HUES48 (cell line): ENCODE measurements at regions not wholly inside any gene's neighbourhood (a gene's known extent, or its start where the extent isn't known, plus 50 kb on each side); places are given as distances from the start of the nearest gene placed in this dataset.

ENCODE experiments used
- H3K27ac ChIP-seq: one replicate; pipeline ENCODE4 v1.7.0; 2013; ENCODE audit warnings: low read depth, low read length, inconsistent platforms
- H3K27me3 ChIP-seq: 2 replicates; pipeline ENCODE4 v1.6.1; 2013; ENCODE audit warnings: mild to moderate bottlenecking, low read length; ENCODE audit not compliant: control insufficient read depth, insufficient read depth
- H3K36me3 ChIP-seq: 2 replicates; pipeline ENCODE4 v1.6.1; 2013; ENCODE audit warnings: low read length; ENCODE audit not compliant: control insufficient read depth, insufficient read depth
- H3K4me1 ChIP-seq: 2 replicates; pipeline ENCODE4 v1.6.1; 2013; ENCODE audit warnings: mild to moderate bottlenecking, low read length; ENCODE audit not compliant: control insufficient read depth, insufficient read depth
- H3K4me3 ChIP-seq: 2 replicates; pipeline ENCODE4 v1.5.1; 2013; ENCODE audit warnings: mild to moderate bottlenecking, low read depth, low read length
- H3K9ac ChIP-seq: 2 replicates; pipeline ENCODE4 v1.6.1; 2013; ENCODE audit warnings: mild to moderate bottlenecking, low read depth, low read length, moderate library complexity
- H3K9me3 ChIP-seq: 2 replicates; pipeline ENCODE4 v1.6.1; 2013; ENCODE audit warnings: low read length; ENCODE audit not compliant: control insufficient read depth, insufficient read depth

GRCh38 chr15:69578787-69579583 is 126.4 kb downstream of the RPLP1 start:
- Histone ChIP-seq H3K27ac (no peak overlapping the region), H3K27me3 (no peaks in the 10 kb centered on the region), H3K9me3 (no peaks in the 10 kb centered on the region), H3K4me1 (peaks cover 7% of the 10 kb centered on the region), H3K9ac (no peak overlapping the region), H3K36me3 (no peaks in the 10 kb centered on the region), H3K4me3 (no peak overlapping the region)

DNA sequence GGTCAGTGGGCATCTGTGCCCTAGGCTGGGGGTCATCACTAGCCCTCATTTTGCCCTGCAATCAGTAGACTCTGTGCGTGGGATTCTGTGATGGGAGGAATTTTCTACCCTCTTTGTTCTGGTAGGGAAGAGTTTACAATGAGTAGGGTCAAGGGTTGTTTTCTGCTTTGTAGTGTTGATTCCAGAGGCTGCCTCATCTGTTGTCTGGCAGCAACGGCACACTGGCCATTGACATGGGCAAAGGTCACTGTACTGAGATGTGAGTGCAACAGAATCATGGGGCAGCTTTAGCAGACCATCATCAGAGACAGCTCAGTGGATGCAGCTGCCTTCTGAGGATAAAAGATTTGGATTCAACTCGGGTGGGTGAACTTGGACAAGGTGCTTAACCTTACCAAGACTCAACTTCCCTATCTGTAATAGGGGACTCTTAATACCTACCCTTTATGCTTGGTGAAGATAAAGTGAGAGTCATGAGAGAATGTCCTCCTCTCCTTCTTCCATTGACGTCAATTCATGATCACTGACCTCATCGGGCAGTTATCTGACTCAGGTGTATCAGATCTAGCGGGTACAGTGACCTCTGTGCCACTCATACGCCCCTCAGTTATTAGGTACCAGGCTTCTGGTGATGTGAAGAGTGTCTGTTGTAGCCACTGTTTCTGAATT is 127.5 kb downstream of the RPLP1 start:
- no peak overlapping the region for H3K9ac ChIP-seq
- no peak overlapping the region for H3K4me3 ChIP-seq
- no peaks in the 10 kb centered on the region for H3K4me1 ChIP-seq
- H3K27me3 ChIP-seq, result no peaks in the 10 kb centered on the region
- no peaks in the 10 kb centered on the region for H3K9me3 ChIP-seq
- no peak overlapping the region for H3K27ac ChIP-seq
- no peaks in the 10 kb centered on the region for H3K36me3 ChIP-seq

DNA sequence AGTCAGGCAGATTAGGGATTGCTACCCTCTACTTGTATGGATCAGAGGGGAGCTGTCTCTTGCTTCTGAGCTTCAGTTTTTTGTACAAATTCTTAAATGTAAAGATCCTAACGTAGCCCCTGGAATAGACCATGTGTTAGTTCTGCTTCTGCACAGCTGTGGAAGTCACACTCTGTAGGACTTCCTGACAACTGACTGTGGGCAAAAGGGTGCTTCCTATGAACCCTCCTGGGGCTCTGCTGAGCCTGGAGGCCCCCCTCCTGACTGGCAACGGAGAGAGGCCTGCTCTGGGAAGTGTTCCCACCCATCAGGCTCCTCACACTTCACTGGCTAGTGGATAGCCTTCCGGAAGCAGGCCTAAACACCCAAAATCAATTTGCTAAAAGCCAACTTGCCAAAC is 131.0 kb downstream of the RPLP1 start:
- H3K4me3 ChIP-seq, result no peak overlapping the region
- no peak overlapping the region for H3K9ac ChIP-seq
- no peaks in the 10 kb centered on the region for H3K9me3 ChIP-seq
- H3K36me3 ChIP-seq, result no peaks in the 10 kb centered on the region
- H3K4me1 ChIP-seq, result no peaks in the 10 kb centered on the region
- H3K27me3 ChIP-seq, result no peaks in the 10 kb centered on the region
- no peak overlapping the region for H3K27ac ChIP-seq

- H3K9ac ChIP-seq, result no peak overlapping the region
- H3K4me1 ChIP-seq, result no peaks in the 10 kb centered on the region
- H3K4me3 ChIP-seq, result no peak overlapping the region
- no peak overlapping the region for H3K27ac ChIP-seq
- no peaks in the 10 kb centered on the region for H3K27me3 ChIP-seq
- H3K9me3 ChIP-seq, result no peaks in the 10 kb centered on the region
- no peaks in the 10 kb centered on the region for H3K36me3 ChIP-seq
Measured at GRCh38 chr15:69585937-69586336, 133.3 kb downstream of the RPLP1 start.

GRCh38 chr15:69586721-69587120 is 134.1 kb downstream of the RPLP1 start:
- Histone ChIP-seq H3K36me3 (no peaks in the 10 kb centered on the region), H3K9ac (no peak overlapping the region), H3K4me3 (no peak overlapping the region), H3K4me1 (no peaks in the 10 kb centered on the region), H3K27ac (no peak overlapping the region), H3K9me3 (no peaks in the 10 kb centered on the region), H3K27me3 (no peaks in the 10 kb centered on the region)

DNA sequence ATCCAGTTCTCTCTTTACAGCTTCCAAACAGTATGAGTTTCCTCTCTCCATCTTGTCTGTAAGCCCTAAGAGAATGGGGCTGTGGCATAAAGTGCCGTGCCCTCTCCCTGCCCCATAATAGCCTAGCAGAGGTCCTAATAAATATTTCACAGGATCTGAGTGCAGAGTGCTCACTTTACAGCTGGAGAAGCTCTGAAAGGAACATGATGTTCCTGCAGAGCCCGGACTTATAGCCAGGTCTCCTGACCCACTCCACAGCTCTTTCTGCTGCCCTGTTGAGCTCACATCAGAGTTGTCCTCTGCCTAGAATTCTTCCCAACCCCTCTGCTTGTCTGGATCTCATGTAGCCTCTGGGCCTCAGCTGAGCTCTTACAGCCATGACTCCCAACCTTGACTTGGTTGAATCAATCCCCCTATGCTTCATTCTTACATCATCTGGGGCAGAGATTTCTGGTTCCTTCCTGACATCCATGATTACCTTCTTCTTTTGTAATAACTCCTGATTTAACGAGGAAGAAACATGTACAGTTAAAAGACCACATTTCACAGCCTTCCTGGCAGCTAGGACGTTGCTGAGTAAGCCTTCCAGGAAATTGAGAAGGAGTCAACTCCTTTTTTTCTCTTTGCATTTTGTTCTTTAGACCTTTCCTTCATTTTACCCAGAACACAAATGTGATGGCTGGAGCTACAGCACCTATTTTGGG is 135.3 kb downstream of the RPLP1 start:
- H3K27me3 ChIP-seq, result no peaks in the 10 kb centered on the region
- no peaks in the 10 kb centered on the region for H3K9me3 ChIP-seq
- no peaks in the 10 kb centered on the region for H3K4me1 ChIP-seq
- H3K4me3 ChIP-seq, result no peak overlapping the region
- H3K9ac ChIP-seq, result no peak overlapping the region
- H3K36me3 ChIP-seq, result no peaks in the 10 kb centered on the region
- H3K27ac ChIP-seq, result no peak overlapping the region

DNA sequence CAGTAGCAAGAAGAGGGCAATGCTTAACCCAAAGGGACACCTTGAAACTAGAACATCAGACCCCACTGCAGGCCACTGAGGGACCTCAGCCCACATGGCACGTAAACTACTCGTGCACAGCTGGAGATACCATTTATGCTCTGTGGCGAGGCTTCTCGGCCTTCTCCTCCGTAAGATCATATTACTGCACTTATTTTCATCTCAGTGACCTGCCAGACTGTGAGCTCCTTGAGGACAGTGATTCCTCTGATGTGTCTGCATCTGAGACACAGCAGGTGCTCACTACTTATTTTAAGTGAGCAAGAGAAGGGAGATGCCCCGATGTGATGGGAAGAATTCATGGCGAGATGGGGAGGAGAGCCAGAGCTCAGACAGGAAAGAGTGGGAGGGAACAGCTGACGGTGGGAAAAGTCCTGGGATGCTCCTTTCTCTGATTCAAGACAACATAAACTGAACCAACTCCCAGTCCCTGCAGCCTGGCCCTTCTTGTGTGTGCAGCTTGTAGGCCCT is 137.6 kb downstream of the RPLP1 start:
- H3K36me3 ChIP-seq, result no peaks in the 10 kb centered on the region
- no peak overlapping the region for H3K4me3 ChIP-seq
- H3K4me1 ChIP-seq, result no peaks in the 10 kb centered on the region
- H3K9me3 ChIP-seq, result no peaks in the 10 kb centered on the region
- H3K9ac ChIP-seq, result no peak overlapping the region
- H3K27ac ChIP-seq, result no peak overlapping the region
- no peaks in the 10 kb centered on the region for H3K27me3 ChIP-seq

DNA sequence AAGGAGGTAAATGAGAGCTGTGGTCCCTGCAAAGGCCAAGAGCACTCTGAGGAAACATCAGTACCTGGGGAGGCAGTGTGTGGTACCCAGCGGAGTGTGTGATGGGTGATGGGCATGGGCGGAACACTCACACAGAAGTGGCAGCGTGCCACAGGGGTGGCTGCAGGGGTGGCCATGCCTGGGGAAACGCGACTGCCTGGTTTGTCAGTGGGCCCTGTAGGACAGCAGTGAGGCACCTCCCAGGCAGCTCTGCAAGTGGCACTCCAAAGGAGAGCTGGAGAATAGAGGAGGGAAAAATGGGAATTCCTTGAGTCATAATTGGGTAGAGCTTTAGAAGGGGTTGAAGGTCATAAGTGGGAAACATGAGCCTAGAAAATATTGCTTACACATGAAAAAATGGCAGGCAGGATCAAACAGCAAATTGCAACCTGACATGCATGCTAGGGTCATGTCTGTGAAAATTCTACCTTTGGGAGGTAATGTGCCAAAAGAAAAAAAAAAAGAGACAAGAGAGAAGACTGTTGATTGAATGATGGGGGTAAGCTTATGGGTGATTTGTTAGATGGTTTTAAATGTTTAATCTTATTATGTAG is 138.4 kb downstream of the RPLP1 start:
- no peak overlapping the region for H3K9ac ChIP-seq
- no peaks in the 10 kb centered on the region for H3K36me3 ChIP-seq
- H3K27me3 ChIP-seq, result no peaks in the 10 kb centered on the region
- H3K27ac ChIP-seq, result no peak overlapping the region
- no peaks in the 10 kb centered on the region for H3K4me1 ChIP-seq
- H3K4me3 ChIP-seq, result no peak overlapping the region
- no peaks in the 10 kb centered on the region for H3K9me3 ChIP-seq

DNA sequence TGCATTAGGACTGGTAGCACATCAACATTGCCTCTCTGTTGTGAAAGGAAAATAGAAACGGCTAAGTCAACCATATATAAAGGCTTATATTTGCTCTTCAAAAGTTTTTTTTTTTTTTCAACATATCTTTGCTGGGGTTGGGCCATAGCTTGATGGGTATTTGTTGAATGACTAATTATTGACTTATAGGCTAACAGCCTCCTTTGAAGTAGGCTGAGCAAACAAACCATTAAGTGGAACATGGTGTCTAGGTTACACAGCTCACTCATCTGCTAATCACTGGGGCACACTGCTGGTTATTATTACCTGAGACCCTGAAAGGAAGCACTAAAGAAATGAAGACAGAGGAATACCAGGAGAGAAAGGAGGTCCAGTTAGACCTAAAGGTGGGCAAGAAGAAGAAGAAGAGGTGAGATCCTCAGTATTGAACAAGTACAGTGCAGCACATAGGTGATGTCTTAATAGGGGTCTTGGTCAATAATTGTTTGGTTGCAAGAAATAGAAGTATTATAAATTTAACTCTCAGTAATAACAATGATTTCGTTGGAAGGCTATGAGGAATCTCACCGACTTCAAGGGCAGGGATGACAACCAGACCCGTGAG is 139.4 kb downstream of the RPLP1 start:
- H3K27me3 ChIP-seq, result no peaks in the 10 kb centered on the region

GRCh38 chr15:69592954-69593353 is 140.3 kb downstream of the RPLP1 start:
- H3K27me3 ChIP-seq, result no peaks in the 10 kb centered on the region
- no peaks in the 10 kb centered on the region for H3K9me3 ChIP-seq
- H3K9ac ChIP-seq, result no peak overlapping the region
- H3K4me1 ChIP-seq, result no peaks in the 10 kb centered on the region
- no peak overlapping the region for H3K4me3 ChIP-seq
- H3K36me3 ChIP-seq, result no peaks in the 10 kb centered on the region
- no peak overlapping the region for H3K27ac ChIP-seq

More for the DNA sequence above, 139.4 kb downstream of the RPLP1 start:
- Histone ChIP-seq H3K9ac (no peak overlapping the region), H3K4me3 (no peak overlapping the region), H3K4me1 (no peaks in the 10 kb centered on the region), H3K27ac (no peak overlapping the region), H3K36me3 (no peaks in the 10 kb centered on the region), H3K9me3 (no peaks in the 10 kb centered on the region)
